ENCODE measurements at regions not wholly inside any gene's neighbourhood (a gene's known extent, or its start where the extent isn't known, plus 50 kb on each side); places are given as distances from the start of the nearest gene placed in this dataset.
"Not testable (repeated sequence)": the region's sequence is repeated elsewhere in the genome, so short reads cannot be mapped to it uniquely, and the experiment has no call there.

GRCh38 chr18:57953883-57954282 is 90.1 kb upstream of the NEDD4L start:
- no peak for DNase-seq (ENCODE audit: low spot score)

- no peak for DNase-seq (ENCODE audit: low spot score)
Observed at GRCh38 chr18:57951999-57952774, 91.8 kb upstream of the NEDD4L start.

- DNase-seq (ENCODE audit: low spot score): no peak
Observed at GRCh38 chr18:57951117-57951796, 92.8 kb upstream of the NEDD4L start.

- no peak for DNase-seq (ENCODE audit: low spot score)
Observed at GRCh38 chr18:57950542-57950941, 93.5 kb upstream of the NEDD4L start.

GRCh38 chr18:57949335-57949734 is 94.7 kb upstream of the NEDD4L start:
- not testable (repeated sequence) for DNase-seq (ENCODE audit: low spot score)

- DNase-seq (ENCODE audit: low spot score): no peak
Observed at GRCh38 chr18:57947117-57947516, 96.9 kb upstream of the NEDD4L start.

GRCh38 chr18:57943723-57944122 is 100.3 kb upstream of the NEDD4L start:
- no peak for DNase-seq (ENCODE audit: low spot score)

- no peak for DNase-seq (ENCODE audit: low spot score)
Observed at GRCh38 chr18:57942493-57942892, 101.5 kb upstream of the NEDD4L start.

GRCh38 chr18:57941841-57942489 is 102.1 kb upstream of the NEDD4L start:
- DNase-seq (ENCODE audit: low spot score): no peak

GRCh38 chr18:57940166-57940660 is 103.8 kb upstream of the NEDD4L start:
- no peak for DNase-seq (ENCODE audit: low spot score)

- DNase-seq (ENCODE audit: low spot score): not testable (repeated sequence)
Observed at GRCh38 chr18:57934375-57934774, 109.7 kb upstream of the NEDD4L start.

- DNase-seq (ENCODE audit: low spot score): no peak
Observed at GRCh38 chr18:57931038-57931437, 113.0 kb upstream of the NEDD4L start.

GRCh38 chr18:57930476-57930875 is 113.5 kb upstream of the NEDD4L start:
- no peak for DNase-seq (ENCODE audit: low spot score)

- DNase-seq (ENCODE audit: low spot score): no peak
Observed at GRCh38 chr18:57929922-57930321, 114.1 kb upstream of the NEDD4L start.

GRCh38 chr18:57928466-57928865 is 115.6 kb upstream of the NEDD4L start:
- no peak for DNase-seq (ENCODE audit: low spot score)

- DNase-seq (ENCODE audit: low spot score): peak; percentile 10
Observed at GRCh38 chr18:57927511-57927910, 116.5 kb upstream of the NEDD4L start.

GRCh38 chr18:57925706-57926105 is 118.3 kb upstream of the NEDD4L start:
- no peak for DNase-seq (ENCODE audit: low spot score)

GRCh38 chr18:57923611-57924010 is 120.4 kb upstream of the NEDD4L start:
- DNase-seq (ENCODE audit: low spot score): no peak

- DNase-seq (ENCODE audit: low spot score): no peak
Observed at GRCh38 chr18:57922885-57923284, 119.8 kb upstream of the ATP8B1 start.

- DNase-seq (ENCODE audit: low spot score): no peak
Observed at GRCh38 chr18:57921708-57922107, 118.6 kb upstream of the ATP8B1 start.

GRCh38 chr18:57920036-57920435 is 116.9 kb upstream of the ATP8B1 start:
- DNase-seq (ENCODE audit: low spot score): no peak

- no peak for DNase-seq (ENCODE audit: low spot score)
Observed at GRCh38 chr18:57918601-57919000, 115.5 kb upstream of the ATP8B1 start.

- no peak for DNase-seq (ENCODE audit: low spot score)
Observed at GRCh38 chr18:57916684-57917083, 113.6 kb upstream of the ATP8B1 start.
